ENCODE measurements at regions not wholly inside any gene's neighbourhood (a gene's known extent, or its start where the extent isn't known, plus 50 kb on each side); places are given as distances from the start of the nearest gene placed in this dataset.

DNA sequence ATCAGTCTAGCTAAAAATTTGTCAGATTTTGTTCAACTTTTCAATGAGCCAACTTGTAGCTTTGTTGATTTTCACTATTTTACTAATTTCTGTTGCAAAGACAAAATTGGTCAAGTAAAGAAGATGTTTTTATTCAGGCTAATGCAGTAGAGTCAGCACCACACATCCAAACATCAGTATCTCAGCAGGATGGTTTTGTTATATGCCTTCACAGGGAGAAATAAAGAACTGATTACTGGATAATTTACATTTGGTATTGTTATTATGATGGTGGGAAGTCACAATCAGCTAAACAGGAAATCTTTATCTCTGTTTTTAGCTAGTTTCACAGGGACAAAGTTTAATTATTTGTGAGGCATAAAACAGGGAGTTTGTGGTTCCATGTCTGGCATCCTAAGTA, 713.4 kb downstream of the SLITRK5 start:
- TF ChIP-seq, protein P1, sequence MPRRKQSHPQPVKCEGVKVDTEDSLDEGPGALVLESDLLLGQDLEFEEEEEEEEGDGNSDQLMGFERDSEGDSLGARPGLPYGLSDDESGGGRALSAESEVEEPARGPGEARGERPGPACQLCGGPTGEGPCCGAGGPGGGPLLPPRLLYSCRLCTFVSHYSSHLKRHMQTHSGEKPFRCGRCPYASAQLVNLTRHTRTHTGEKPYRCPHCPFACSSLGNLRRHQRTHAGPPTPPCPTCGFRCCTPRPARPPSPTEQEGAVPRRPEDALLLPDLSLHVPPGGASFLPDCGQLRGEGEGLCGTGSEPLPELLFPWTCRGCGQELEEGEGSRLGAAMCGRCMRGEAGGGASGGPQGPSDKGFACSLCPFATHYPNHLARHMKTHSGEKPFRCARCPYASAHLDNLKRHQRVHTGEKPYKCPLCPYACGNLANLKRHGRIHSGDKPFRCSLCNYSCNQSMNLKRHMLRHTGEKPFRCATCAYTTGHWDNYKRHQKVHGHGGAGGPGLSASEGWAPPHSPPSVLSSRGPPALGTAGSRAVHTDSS (tag by site-specific recombination; IDR thresholded peaks at IDR 0.05) = no peak
- TF ChIP-seq ZNF544 (tag by site-specific recombination; IDR thresholded peaks at IDR 0.05) (no peak), SCRT2 (tag by site-specific recombination; IDR thresholded peaks at IDR 0.05) (no peak)
- TF ChIP-seq, protein P2, sequence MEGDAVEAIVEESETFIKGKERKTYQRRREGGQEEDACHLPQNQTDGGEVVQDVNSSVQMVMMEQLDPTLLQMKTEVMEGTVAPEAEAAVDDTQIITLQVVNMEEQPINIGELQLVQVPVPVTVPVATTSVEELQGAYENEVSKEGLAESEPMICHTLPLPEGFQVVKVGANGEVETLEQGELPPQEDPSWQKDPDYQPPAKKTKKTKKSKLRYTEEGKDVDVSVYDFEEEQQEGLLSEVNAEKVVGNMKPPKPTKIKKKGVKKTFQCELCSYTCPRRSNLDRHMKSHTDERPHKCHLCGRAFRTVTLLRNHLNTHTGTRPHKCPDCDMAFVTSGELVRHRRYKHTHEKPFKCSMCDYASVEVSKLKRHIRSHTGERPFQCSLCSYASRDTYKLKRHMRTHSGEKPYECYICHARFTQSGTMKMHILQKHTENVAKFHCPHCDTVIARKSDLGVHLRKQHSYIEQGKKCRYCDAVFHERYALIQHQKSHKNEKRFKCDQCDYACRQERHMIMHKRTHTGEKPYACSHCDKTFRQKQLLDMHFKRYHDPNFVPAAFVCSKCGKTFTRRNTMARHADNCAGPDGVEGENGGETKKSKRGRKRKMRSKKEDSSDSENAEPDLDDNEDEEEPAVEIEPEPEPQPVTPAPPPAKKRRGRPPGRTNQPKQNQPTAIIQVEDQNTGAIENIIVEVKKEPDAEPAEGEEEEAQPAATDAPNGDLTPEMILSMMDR (tag by site-specific recombination; IDR thresholded peaks at IDR 0.05) = no peak

Measured in HEK293 (cell line).